ENCODE measurements at regions not wholly inside any gene's neighbourhood (a gene's known extent, or its start where the extent isn't known, plus 50 kb on each side); places are given as distances from the start of the nearest gene placed in this dataset.

DNA sequence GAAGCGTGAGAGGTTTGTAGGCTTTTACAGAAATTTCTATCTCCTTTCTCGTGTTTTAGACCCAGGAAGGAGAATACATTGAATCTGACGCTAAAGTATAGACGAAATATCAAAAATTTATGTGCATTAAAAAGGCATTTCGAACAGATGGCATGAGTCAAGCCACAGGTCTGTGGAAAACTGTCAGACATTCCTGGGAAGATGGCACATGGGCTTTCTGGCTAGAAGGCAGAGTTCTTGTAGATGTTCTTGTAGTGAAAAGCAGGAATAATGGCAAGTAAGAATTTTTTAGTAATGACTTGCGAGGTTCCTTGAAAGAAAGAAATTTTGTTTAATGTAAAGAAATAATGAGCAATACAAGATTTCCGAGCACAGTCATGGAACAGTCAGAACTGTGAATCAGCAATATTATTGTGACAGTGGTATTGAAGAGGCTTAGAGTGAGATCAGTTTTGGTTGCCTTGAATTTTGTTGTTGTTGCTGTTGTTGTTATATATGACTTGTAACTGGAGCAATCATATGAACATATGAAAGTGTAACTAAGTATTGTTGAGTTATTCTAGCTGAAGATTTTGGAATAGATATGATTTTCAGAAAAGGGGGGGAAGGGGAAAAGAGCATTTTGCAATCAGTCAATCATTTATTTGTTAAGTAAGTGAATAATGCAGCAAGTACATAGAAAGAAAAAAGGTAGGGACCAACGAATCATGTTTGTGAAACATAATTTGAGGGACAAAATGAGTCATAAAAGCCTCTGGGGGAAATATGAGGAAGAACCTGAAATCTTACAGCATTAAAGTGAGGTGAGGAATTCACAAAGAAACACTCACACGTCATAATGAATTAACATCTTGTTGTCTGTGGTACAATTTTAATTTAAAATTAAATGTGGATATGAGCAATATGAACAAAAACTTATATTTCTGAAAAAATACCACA is 339.0 kb upstream of the CTNND2 start:
- TF ChIP-seq, protein P1, sequence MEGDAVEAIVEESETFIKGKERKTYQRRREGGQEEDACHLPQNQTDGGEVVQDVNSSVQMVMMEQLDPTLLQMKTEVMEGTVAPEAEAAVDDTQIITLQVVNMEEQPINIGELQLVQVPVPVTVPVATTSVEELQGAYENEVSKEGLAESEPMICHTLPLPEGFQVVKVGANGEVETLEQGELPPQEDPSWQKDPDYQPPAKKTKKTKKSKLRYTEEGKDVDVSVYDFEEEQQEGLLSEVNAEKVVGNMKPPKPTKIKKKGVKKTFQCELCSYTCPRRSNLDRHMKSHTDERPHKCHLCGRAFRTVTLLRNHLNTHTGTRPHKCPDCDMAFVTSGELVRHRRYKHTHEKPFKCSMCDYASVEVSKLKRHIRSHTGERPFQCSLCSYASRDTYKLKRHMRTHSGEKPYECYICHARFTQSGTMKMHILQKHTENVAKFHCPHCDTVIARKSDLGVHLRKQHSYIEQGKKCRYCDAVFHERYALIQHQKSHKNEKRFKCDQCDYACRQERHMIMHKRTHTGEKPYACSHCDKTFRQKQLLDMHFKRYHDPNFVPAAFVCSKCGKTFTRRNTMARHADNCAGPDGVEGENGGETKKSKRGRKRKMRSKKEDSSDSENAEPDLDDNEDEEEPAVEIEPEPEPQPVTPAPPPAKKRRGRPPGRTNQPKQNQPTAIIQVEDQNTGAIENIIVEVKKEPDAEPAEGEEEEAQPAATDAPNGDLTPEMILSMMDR (IDR thresholded peaks at IDR 0.05), result no peak
- no peaks in the 10 kb centered on the region for H3K9me3 ChIP-seq
- H3K27ac ChIP-seq, result no peak overlapping the region
- no peaks in the 10 kb centered on the region for H3K27me3 ChIP-seq
- no peaks in the 10 kb centered on the region for H3K36me3 ChIP-seq
- H3K4me3 ChIP-seq, result no peak overlapping the region
- H3K4me1 ChIP-seq, result no peaks in the 10 kb centered on the region
- no peak for DNase-seq (ENCODE audit: low spot score)

DNA sequence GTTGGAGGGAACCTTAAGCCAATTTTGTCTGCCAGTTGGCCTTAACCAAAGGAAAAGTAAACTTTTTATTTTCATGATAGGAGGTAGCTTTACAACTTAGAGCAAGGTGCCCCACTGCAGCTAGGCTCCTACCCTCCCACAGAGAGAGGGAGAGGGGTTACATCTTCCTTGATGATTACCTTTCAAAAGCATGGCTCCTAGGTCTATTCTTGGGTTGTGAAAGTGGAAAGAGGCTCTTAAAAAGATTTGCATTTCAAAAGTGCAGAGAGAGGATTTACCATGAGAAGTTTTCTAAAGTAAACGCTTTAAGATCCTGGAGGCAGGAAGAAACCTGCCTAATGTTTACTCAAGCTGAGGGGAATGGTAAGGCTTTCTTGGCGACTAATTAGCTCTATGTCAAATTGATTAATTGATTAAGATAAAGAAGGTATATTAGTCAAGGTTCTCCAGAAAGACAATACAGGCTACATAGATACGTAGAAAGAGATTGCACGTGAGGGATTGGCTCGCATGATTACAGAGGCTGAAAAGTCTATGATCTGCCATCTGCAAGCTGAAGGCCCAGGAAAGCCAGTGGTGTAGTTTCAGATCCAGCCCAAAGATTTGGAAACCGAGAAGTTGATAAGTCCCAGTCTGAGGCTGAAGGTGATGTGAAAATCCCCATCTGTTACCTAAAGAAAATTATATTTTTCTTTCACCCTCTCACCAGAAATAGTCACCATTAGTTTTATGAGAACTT is 333.8 kb upstream of the CTNND2 start:
- no peaks in the 10 kb centered on the region for H3K27me3 ChIP-seq
- DNase-seq (ENCODE audit: low spot score), result no peak
- H3K4me1 ChIP-seq, result no peaks in the 10 kb centered on the region
- no peak overlapping the region for H3K4me3 ChIP-seq
- no peaks in the 10 kb centered on the region for H3K9me3 ChIP-seq
- TF ChIP-seq, protein P1 (IDR thresholded peaks at IDR 0.05), result no peak
- H3K36me3 ChIP-seq, result no peaks in the 10 kb centered on the region
- no peak overlapping the region for H3K27ac ChIP-seq

DNA sequence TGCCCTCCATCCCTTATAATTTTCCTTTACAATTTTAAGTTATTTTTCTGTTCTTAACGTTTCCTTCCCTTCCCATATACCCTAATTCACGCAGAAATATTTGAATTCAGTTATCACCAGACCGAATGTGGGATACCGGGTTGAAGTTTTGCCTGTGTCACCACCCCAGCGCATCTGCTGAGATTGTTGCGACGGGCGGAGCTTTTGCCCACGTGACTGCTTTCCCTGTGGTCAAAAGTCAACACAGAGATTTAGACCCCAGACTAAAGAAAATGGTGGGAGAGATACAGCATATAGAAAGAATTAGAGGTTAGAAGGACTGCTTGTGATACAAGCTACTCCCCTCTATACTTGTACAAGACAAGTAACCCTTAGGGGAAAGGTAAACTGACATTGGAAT is 326.4 kb upstream of the CTNND2 start:
- Histone ChIP-seq H3K4me3 (no peak overlapping the region), H3K4me1 (no peaks in the 10 kb centered on the region), H3K27me3 (no peaks in the 10 kb centered on the region), H3K27ac (no peak overlapping the region), H3K36me3 (no peaks in the 10 kb centered on the region), H3K9me3 (no peaks in the 10 kb centered on the region)
- TF ChIP-seq, protein P1 (IDR thresholded peaks at IDR 0.05), result no peak
- no peak for DNase-seq (ENCODE audit: low spot score)

DNA sequence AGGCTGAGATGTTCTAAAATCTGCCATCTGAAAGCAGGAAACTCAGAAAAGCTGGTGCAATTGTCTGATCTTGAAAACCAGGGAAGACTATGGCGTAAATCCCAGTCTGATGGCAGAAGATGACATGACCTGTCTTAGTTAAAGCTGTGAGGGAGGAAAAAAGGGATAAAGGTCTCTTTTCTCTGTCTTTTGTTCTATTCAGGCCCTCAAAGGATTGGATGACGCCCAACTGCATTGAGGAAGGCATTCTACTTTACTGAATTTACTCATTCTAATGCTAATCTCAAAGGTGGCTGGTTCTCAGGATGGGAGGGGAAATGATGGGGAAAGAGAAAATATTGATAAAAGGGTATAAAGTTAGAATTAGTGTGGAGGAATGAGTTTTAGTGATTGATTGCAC is 312.8 kb upstream of the CTNND2 start:
- H3K27ac ChIP-seq, result no peak overlapping the region
- TF ChIP-seq, protein P1 (IDR thresholded peaks at IDR 0.05), result no peak
- no peaks in the 10 kb centered on the region for H3K27me3 ChIP-seq
- no peak for DNase-seq (ENCODE audit: low spot score)
- H3K4me1 ChIP-seq, result no peaks in the 10 kb centered on the region
- H3K36me3 ChIP-seq, result no peaks in the 10 kb centered on the region
- H3K9me3 ChIP-seq, result no peaks in the 10 kb centered on the region
- H3K4me3 ChIP-seq, result no peak overlapping the region

DNA sequence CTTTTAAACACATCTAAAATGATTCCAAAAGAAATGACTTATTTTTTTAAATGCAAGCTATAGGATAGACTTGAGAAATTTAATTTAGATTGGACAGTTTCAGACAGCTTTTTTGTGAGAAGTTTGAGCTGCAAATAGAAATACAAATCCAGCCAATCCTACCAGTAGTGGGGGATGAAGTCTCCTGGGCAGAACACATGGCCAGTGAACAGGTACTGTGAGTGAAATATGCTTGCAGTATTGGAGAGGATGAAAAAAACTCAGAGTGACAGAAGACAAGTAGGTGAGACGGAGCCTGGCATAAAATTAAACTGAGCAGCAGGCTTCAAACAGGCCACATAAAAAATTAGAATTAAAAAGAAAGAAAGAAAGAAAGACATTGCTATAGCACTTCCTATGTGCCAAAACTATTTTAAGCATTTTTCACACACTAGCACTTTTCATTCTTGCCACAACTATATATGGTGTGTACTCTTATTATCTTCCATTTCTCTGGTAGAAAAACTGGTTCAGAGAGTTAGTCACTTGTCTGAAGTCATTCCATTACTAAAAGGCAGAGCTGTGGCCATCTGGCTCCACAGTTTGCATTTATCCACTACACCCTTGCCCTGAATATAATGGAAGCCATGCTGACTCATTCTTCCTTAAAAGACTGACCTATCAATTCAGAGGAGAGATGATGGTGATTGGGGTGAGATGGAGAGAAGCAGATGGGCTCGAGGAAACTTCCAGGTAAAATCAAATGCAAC is 310.2 kb upstream of the CTNND2 start:
- Histone ChIP-seq H3K4me1 (no peaks in the 10 kb centered on the region), H3K4me3 (no peak overlapping the region), H3K27ac (no peak overlapping the region), H3K27me3 (no peaks in the 10 kb centered on the region), H3K36me3 (no peaks in the 10 kb centered on the region), H3K9me3 (no peaks in the 10 kb centered on the region)
- TF ChIP-seq, protein P1 (IDR thresholded peaks at IDR 0.05), result no peak
- no peak for DNase-seq (ENCODE audit: low spot score)
